ENCODE measurements at regions not wholly inside any gene's neighbourhood (a gene's known extent, or its start where the extent isn't known, plus 50 kb on each side); places are given as distances from the start of the nearest gene placed in this dataset.
A peak's percentile ranks its signal among the peaks of the same experiment; 100 is the strongest.
"Not testable (repeated sequence)": the region's sequence is repeated elsewhere in the genome, so short reads cannot be mapped to it uniquely, and the experiment has no call there.

DNA sequence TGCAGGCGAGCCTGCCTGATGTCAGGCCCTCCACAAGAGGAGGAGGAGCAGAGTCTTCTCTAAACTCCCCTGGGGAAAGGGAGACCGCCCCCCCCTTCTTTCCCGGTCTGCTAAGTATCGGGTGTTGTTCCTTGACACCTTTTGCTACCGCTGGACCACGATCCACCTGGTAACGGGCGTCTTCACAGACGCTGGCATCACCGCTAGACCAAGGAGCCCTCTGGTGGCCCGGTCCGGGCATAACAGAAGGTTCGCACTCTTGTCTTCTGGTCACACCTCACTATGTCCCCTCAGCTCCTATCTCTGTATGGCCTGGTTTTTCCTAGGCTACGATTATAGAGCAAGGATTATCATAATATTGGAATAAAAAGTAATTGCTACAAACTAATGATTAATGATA lies 86.0 kb upstream of the TNK2 start:
- TF ChIP-seq POLR2A (IDR thresholded peaks at IDR 0.05) = not testable (repeated sequence)
- peak in 2 of 6 experiments; percentile 33 to 45 for TF ChIP-seq CTCF (IDR thresholded peaks at IDR 0.05)
